IMR-90 (cell line): ENCODE measurements at regions not wholly inside any gene's neighbourhood (a gene's known extent, or its start where the extent isn't known, plus 50 kb on each side); places are given as distances from the start of the nearest gene placed in this dataset.

ENCODE experiments used
- ATAC-seq: fragments of 200-7000 bp; cut with Tn5 transposase; 2 replicates; pipeline ENCODE4 v1.9.1; 2020; ENCODE audit warnings: low read depth, mild to moderate bottlenecking, moderate library complexity
- BruUV-seq: library from RNA; stranded (reverse); fragments of 400-500 nt; replicated peaks from 2 replicates; lab custom pipeline; 2021; lab: Mats Ljungman, UMichigan
- CTCF ChIA-PET: fragments of 300-600 bp; formaldehyde crosslinking; extraction: SDS; loops from one replicate; lab custom pipeline; 2021; ENCODE audit warnings: antibody characterized with exemption; lab: Yijun Ruan, JAX
- POLR2A ChIA-PET: fragments of 300-600 bp; sonication (Branson Sonifier 250); formaldehyde crosslinking; loops from one replicate; lab custom pipeline; 2022; ENCODE audit warnings: antibody characterized with exemption; ENCODE audit not compliant: unreplicated experiment; lab: Charles Lee
- DNase-seq: peaks from one replicate; pipeline ENCODE4 v3.0.0; 2013
- H2AFZ ChIP-seq: replicated peaks from 2 replicates; pipeline ENCODE3; 2013; ENCODE audit warnings: low read length, mild to moderate bottlenecking; ENCODE audit not compliant: poor library complexity
- H2AK5ac ChIP-seq: 2 replicates; pipeline ENCODE4 v1.6.1; 2013; ENCODE audit warnings: low read depth, low read length, inconsistent platforms
- H2AK9ac ChIP-seq: replicated peaks from 2 replicates; pipeline ENCODE3; 2013; ENCODE audit warnings: mild to moderate bottlenecking, low read depth, low read length, moderate library complexity; ENCODE audit not compliant: poor library complexity
- H2BK120ac ChIP-seq: 2 replicates; pipeline ENCODE4 v1.6.1; 2013; ENCODE audit warnings: low read depth, low read length, inconsistent platforms
- H2BK15ac ChIP-seq: 3 replicates; pipeline ENCODE4 v1.6.1; 2013; ENCODE audit warnings: low read depth, low read length, inconsistent platforms
- H2BK20ac ChIP-seq: 2 replicates; pipeline ENCODE4 v1.6.1; 2013; ENCODE audit warnings: low read depth, mild to moderate bottlenecking, inconsistent platforms, low read length, moderate library complexity
- H2BK5ac ChIP-seq: 2 replicates; pipeline ENCODE4 v1.6.1; 2013; ENCODE audit warnings: mild to moderate bottlenecking, low read depth, low read length, inconsistent platforms; ENCODE audit not compliant: poor library complexity, severe bottlenecking
- H3K14ac ChIP-seq: replicated peaks from 2 replicates; pipeline ENCODE4 v1.6.1; 2013; ENCODE audit warnings: low read depth, low read length, inconsistent platforms
- H3K18ac ChIP-seq: 2 replicates; pipeline ENCODE4 v1.6.1; 2013; ENCODE audit warnings: low read depth, low read length, control low read depth
- H3K23ac ChIP-seq: 2 replicates; pipeline ENCODE4 v1.6.1; 2013; ENCODE audit warnings: low read depth, low read length, inconsistent platforms
- H3K27ac ChIP-seq: 2 replicates; pipeline ENCODE4 v1.5.1; 2013; ENCODE audit warnings: mild to moderate bottlenecking, control low read depth, low read length; ENCODE audit not compliant: insufficient read depth
- H3K27me3 ChIP-seq: 2 replicates; pipeline ENCODE4 v1.6.1; 2013; ENCODE audit warnings: low read length; ENCODE audit not compliant: control insufficient read depth, insufficient read depth
- H3K36me3 ChIP-seq: 2 replicates; pipeline ENCODE4 v1.6.1; 2013; ENCODE audit warnings: low read length, mixed read lengths; ENCODE audit not compliant: control insufficient read depth, insufficient read depth
- H3K4ac ChIP-seq: 2 replicates; pipeline ENCODE4 v1.6.1; 2013; ENCODE audit warnings: low read depth, low read length, inconsistent platforms
- H3K4me1 ChIP-seq: 2 replicates; pipeline ENCODE4 v1.6.1; 2013; ENCODE audit warnings: low read length, mixed read lengths; ENCODE audit not compliant: control insufficient read depth, insufficient read depth
- H3K4me2 ChIP-seq: 2 replicates; pipeline ENCODE4 v1.6.1; 2013; ENCODE audit warnings: low read depth, mild to moderate bottlenecking, control low read depth, low read length, moderate library complexity
- H3K4me3 ChIP-seq: 2 replicates; pipeline ENCODE4 v1.5.1; 2013; ENCODE audit warnings: low read depth, mild to moderate bottlenecking, control low read depth, low read length, moderate library complexity; ENCODE audit not compliant: insufficient read depth
- H3K56ac ChIP-seq: 2 replicates; pipeline ENCODE4 v1.6.1; 2013; ENCODE audit warnings: low read length, inconsistent platforms; ENCODE audit not compliant: insufficient read depth; ENCODE audit errors: extremely low read depth
- H3K79me1 ChIP-seq, 2 experiments: 2 replicates each; pipeline ENCODE4 v1.6.1; 2013; ENCODE audit warnings: low read length in 2 of 2, inconsistent platforms in 1 of 2, low read depth in 1 of 2
- H3K9ac ChIP-seq: 2 replicates; pipeline ENCODE4 v1.6.1; 2013; ENCODE audit warnings: low read depth, low read length, control low read depth
- H3K9me1 ChIP-seq: 2 replicates; pipeline ENCODE4 v1.6.1; 2013; ENCODE audit warnings: low read length, inconsistent platforms; ENCODE audit not compliant: insufficient read depth
- H3K9me3 ChIP-seq: 2 replicates; pipeline ENCODE4 v1.6.1; 2013; ENCODE audit warnings: low read length; ENCODE audit not compliant: control insufficient read depth, insufficient read depth
- H4K20me1 ChIP-seq: 2 replicates; pipeline ENCODE4 v1.6.1; 2013; ENCODE audit warnings: low read length, inconsistent platforms; ENCODE audit not compliant: insufficient read depth
- H4K5ac ChIP-seq: 2 replicates; pipeline ENCODE4 v1.6.1; 2013; ENCODE audit warnings: mild to moderate bottlenecking, low read depth, low read length, control low read depth
- H4K8ac ChIP-seq, 2 experiments: 2 replicates each; pipeline ENCODE4 v1.6.1; 2013; ENCODE audit warnings: low read depth in 2 of 2, low read length in 2 of 2, control low read depth in 1 of 2, inconsistent platforms in 1 of 2
- H4K91ac ChIP-seq: 2 replicates; pipeline ENCODE4 v1.6.1; 2013; ENCODE audit warnings: low read depth, low read length, inconsistent platforms; ENCODE audit not compliant: insufficient read depth
- BHLHE40 ChIP-seq: fragments of 150-350 bp; IDR thresholded peaks from 2 replicates; pipeline ENCODE4 v1.6.1; 2016; ENCODE audit warnings: mild to moderate bottlenecking, low read depth, low read length
- CEBPB ChIP-seq: IDR thresholded peaks from 2 replicates; pipeline ENCODE4 v1.6.1; 2012; ENCODE audit warnings: low read depth, low read length, improper control_type of control experiment
- CHD1 ChIP-seq: IDR thresholded peaks from 2 replicates; pipeline ENCODE4 v1.6.1; 2012; ENCODE audit warnings: low read depth, low read length, improper control_type of control experiment
- FOS ChIP-seq: fragments of 150-350 bp; IDR thresholded peaks from 2 replicates; pipeline ENCODE4 v1.6.1; 2016; ENCODE audit warnings: low read depth, low read length
- NFE2L2 ChIP-seq: fragments of 150-350 bp; IDR thresholded peaks from 2 replicates; pipeline ENCODE4 v1.6.1; 2016; ENCODE audit warnings: low read depth, mild to moderate bottlenecking, low read length
- RAD21 ChIP-seq: IDR thresholded peaks from 2 replicates; pipeline ENCODE4 v1.6.1; 2012; ENCODE audit warnings: low read length, improper control_type of control experiment
- WGBS, 2 experiments: methylation state at CpG; one replicate each; pipeline versions ENCODE4 v1.1.5 to v1.1.7; 2013; ENCODE audit warnings: missing lambda C conversion rate in 2 of 2; ENCODE audit not compliant: insufficient read length in 1 of 2; ENCODE audit errors: extremely low coverage in 2 of 2; 5-methylcytosine and 5-hydroxymethylcytosine counted together
- dilution Hi-C: fragments of 300-500 bp; cut with HindIII; formaldehyde crosslinking; loops from one replicate; pipeline ENCODE4 v1.14.3; 2018; ENCODE audit warnings: low sequenced_read_pairs; ENCODE audit not compliant: unreplicated experiment
- in situ Hi-C: fragments of 300-500 bp; cut with MboI; formaldehyde crosslinking; loops from 3 replicates; pipeline ENCODE4 v1.14.3; 2019; ENCODE audit warnings: low sequenced_read_pairs, inconsistent platforms, mixed read lengths
- intact Hi-C: fragments of 100-400 bp; cut with micrococcal nuclease; formaldehyde crosslinking; loops from 2 replicates; pipeline ENCODE4 v1.10.0; 2022
- TF ChIP-seq, protein P1 (sequence below): conservative IDR thresholded peaks from 2 replicates; pipeline ENCODE4 v1.5.1; 2012; ENCODE audit warnings: mild to moderate bottlenecking, low read depth, low read length, improper control_type of control experiment

DNA sequence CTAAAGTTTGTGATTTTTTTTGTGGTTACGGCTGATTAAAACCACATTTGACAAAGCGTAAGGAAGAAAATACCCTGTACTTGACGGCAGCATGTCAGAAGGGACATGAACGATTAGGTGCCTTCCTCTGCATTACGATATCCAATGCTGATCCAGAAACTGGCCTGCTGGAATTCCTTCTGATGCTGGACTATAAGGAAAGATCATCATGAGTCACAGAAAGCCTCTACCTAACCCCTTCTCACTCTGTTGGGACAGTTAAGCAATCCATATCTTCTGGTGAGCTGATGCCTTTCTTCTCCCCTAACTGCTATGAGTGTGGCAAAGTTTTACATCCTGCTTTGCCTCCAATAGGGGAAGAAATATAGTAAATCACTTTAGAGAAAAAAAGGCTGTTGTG lies 78.4 kb upstream of the PAPPA start:
- H3K4me1 ChIP-seq, result peaks cover 3% of the 10 kb centered on the region
- no peaks in the 10 kb centered on the region for H3K27me3 ChIP-seq
- no peaks in the 10 kb centered on the region for H4K20me1 ChIP-seq
- no TSS peak for BruUV-seq
- no peak overlapping the region for H3K9ac ChIP-seq
- ATAC-seq, result peak; percentile 92
- TF ChIP-seq, protein P1, sequence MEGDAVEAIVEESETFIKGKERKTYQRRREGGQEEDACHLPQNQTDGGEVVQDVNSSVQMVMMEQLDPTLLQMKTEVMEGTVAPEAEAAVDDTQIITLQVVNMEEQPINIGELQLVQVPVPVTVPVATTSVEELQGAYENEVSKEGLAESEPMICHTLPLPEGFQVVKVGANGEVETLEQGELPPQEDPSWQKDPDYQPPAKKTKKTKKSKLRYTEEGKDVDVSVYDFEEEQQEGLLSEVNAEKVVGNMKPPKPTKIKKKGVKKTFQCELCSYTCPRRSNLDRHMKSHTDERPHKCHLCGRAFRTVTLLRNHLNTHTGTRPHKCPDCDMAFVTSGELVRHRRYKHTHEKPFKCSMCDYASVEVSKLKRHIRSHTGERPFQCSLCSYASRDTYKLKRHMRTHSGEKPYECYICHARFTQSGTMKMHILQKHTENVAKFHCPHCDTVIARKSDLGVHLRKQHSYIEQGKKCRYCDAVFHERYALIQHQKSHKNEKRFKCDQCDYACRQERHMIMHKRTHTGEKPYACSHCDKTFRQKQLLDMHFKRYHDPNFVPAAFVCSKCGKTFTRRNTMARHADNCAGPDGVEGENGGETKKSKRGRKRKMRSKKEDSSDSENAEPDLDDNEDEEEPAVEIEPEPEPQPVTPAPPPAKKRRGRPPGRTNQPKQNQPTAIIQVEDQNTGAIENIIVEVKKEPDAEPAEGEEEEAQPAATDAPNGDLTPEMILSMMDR, result no peak
- no peak for TF ChIP-seq CHD1
- peak; percentile 74 for TF ChIP-seq FOS
- peak; percentile 25; the same call in 1 of the 2 replicates for TF ChIP-seq NFE2L2
- TF ChIP-seq BHLHE40, result no peak
- TF ChIP-seq CEBPB, result peak; percentile 98
- peak; percentile 20; the same call in 1 of the 2 replicates for TF ChIP-seq RAD21
- intact Hi-C loops, result no loop called here
- no peak overlapping the region; the same call in 1 of the 2 replicates for H3K23ac ChIP-seq
- peak; percentile 97 for DNase-seq
- H2BK5ac ChIP-seq, result peak overlapping the region; percentile 80
- peak overlapping the region; percentile 29 for H2BK20ac ChIP-seq
- no peak overlapping the region for H3K4me2 ChIP-seq
- no peak overlapping the region for H2AK9ac ChIP-seq
- H3K9me3 ChIP-seq, result no peaks in the 10 kb centered on the region
- peak overlapping the region; percentile 55 for H2BK120ac ChIP-seq
- dilution Hi-C loops, result no loop called here
- H2BK15ac ChIP-seq, result peak overlapping the region; percentile 0; the same call in 1 of the 3 replicates
- H3K4ac ChIP-seq, result peak overlapping the region; percentile 39; the same call in 1 of the 2 replicates
- H2AK5ac ChIP-seq, result no peak overlapping the region
- no peak overlapping the region; the same call in 1 of the 2 replicates for H4K5ac ChIP-seq
- ChIA-PET CTCF (interaction anchor here (0.6 to 1.8 kb wide), 2 partner anchors 9 to 80 kb away, joined by 4 to 6 read pairs; no protein-coding TSS in a partner anchor), POLR2A (no interaction called here)
- in situ Hi-C loops, result no loop called here
- no peaks in the 10 kb centered on the region for H3K36me3 ChIP-seq
- H2AFZ ChIP-seq, result no peak overlapping the region
- no CpG with 5 or more reads among the region's 5 CpGs for WGBS, 2 experiments
- no peak overlapping the region for H3K4me3 ChIP-seq
- H3K27ac ChIP-seq, result no peak overlapping the region
- H3K56ac ChIP-seq, result peak overlapping the region; percentile 19; the same call in 1 of the 2 replicates
- no peak overlapping the region for H4K91ac ChIP-seq
- peak overlapping the region; percentile 65 for H3K14ac ChIP-seq
- no peaks in the 10 kb centered on the region for H3K79me1 ChIP-seq
- H3K9me1 ChIP-seq, result peaks cover 5% of the 10 kb centered on the region; the same call in 1 of the 2 replicates
- H3K18ac ChIP-seq, result peak overlapping the region; percentile 54; the same call in 1 of the 2 replicates
- peak overlapping the region in 1 of 2 experiments; percentile 74; a peak in 2 of 4 replicates for H4K8ac ChIP-seq
